IMR-90 (cell line): ENCODE measurements at regions not wholly inside any gene's neighbourhood (a gene's known extent, or its start where the extent isn't known, plus 50 kb on each side); places are given as distances from the start of the nearest gene placed in this dataset.

Experiments
- ATAC-seq: fragments of 200-7000 bp; cut with Tn5 transposase; 2 replicates; pipeline ENCODE4 v1.9.1; 2020; ENCODE audit warnings: low read depth, mild to moderate bottlenecking, moderate library complexity
- BruUV-seq: library from RNA; stranded (reverse); fragments of 400-500 nt; replicated peaks from 2 replicates; lab custom pipeline; 2021; lab: Mats Ljungman, UMichigan
- CTCF ChIA-PET: fragments of 300-600 bp; formaldehyde crosslinking; extraction: SDS; loops from one replicate; lab custom pipeline; 2021; ENCODE audit warnings: antibody characterized with exemption; lab: Yijun Ruan, JAX
- POLR2A ChIA-PET: fragments of 300-600 bp; sonication (Branson Sonifier 250); formaldehyde crosslinking; loops from one replicate; lab custom pipeline; 2022; ENCODE audit warnings: antibody characterized with exemption; ENCODE audit not compliant: unreplicated experiment; lab: Charles Lee
- DNase-seq: peaks from one replicate; pipeline ENCODE4 v3.0.0; 2013
- H2AFZ ChIP-seq: replicated peaks from 2 replicates; pipeline ENCODE3; 2013; ENCODE audit warnings: low read length, mild to moderate bottlenecking; ENCODE audit not compliant: poor library complexity
- H2AK5ac ChIP-seq: 2 replicates; pipeline ENCODE4 v1.6.1; 2013; ENCODE audit warnings: low read depth, low read length, inconsistent platforms
- H2AK9ac ChIP-seq: replicated peaks from 2 replicates; pipeline ENCODE3; 2013; ENCODE audit warnings: mild to moderate bottlenecking, low read depth, low read length, moderate library complexity; ENCODE audit not compliant: poor library complexity
- H2BK120ac ChIP-seq: 2 replicates; pipeline ENCODE4 v1.6.1; 2013; ENCODE audit warnings: low read depth, low read length, inconsistent platforms
- H2BK15ac ChIP-seq: 3 replicates; pipeline ENCODE4 v1.6.1; 2013; ENCODE audit warnings: low read depth, low read length, inconsistent platforms
- H2BK20ac ChIP-seq: 2 replicates; pipeline ENCODE4 v1.6.1; 2013; ENCODE audit warnings: low read depth, mild to moderate bottlenecking, inconsistent platforms, low read length, moderate library complexity
- H2BK5ac ChIP-seq: 2 replicates; pipeline ENCODE4 v1.6.1; 2013; ENCODE audit warnings: mild to moderate bottlenecking, low read depth, low read length, inconsistent platforms; ENCODE audit not compliant: poor library complexity, severe bottlenecking
- H3K14ac ChIP-seq: replicated peaks from 2 replicates; pipeline ENCODE4 v1.6.1; 2013; ENCODE audit warnings: low read depth, low read length, inconsistent platforms
- H3K18ac ChIP-seq: 2 replicates; pipeline ENCODE4 v1.6.1; 2013; ENCODE audit warnings: low read depth, low read length, control low read depth
- H3K23ac ChIP-seq: 2 replicates; pipeline ENCODE4 v1.6.1; 2013; ENCODE audit warnings: low read depth, low read length, inconsistent platforms
- H3K27ac ChIP-seq: 2 replicates; pipeline ENCODE4 v1.5.1; 2013; ENCODE audit warnings: mild to moderate bottlenecking, control low read depth, low read length; ENCODE audit not compliant: insufficient read depth
- H3K27me3 ChIP-seq: 2 replicates; pipeline ENCODE4 v1.6.1; 2013; ENCODE audit warnings: low read length; ENCODE audit not compliant: control insufficient read depth, insufficient read depth
- H3K36me3 ChIP-seq: 2 replicates; pipeline ENCODE4 v1.6.1; 2013; ENCODE audit warnings: low read length, mixed read lengths; ENCODE audit not compliant: control insufficient read depth, insufficient read depth
- H3K4ac ChIP-seq: 2 replicates; pipeline ENCODE4 v1.6.1; 2013; ENCODE audit warnings: low read depth, low read length, inconsistent platforms
- H3K4me1 ChIP-seq: 2 replicates; pipeline ENCODE4 v1.6.1; 2013; ENCODE audit warnings: low read length, mixed read lengths; ENCODE audit not compliant: control insufficient read depth, insufficient read depth
- H3K4me2 ChIP-seq: 2 replicates; pipeline ENCODE4 v1.6.1; 2013; ENCODE audit warnings: low read depth, mild to moderate bottlenecking, control low read depth, low read length, moderate library complexity
- H3K4me3 ChIP-seq: 2 replicates; pipeline ENCODE4 v1.5.1; 2013; ENCODE audit warnings: low read depth, mild to moderate bottlenecking, control low read depth, low read length, moderate library complexity; ENCODE audit not compliant: insufficient read depth
- H3K56ac ChIP-seq: 2 replicates; pipeline ENCODE4 v1.6.1; 2013; ENCODE audit warnings: low read length, inconsistent platforms; ENCODE audit not compliant: insufficient read depth; ENCODE audit errors: extremely low read depth
- H3K79me1 ChIP-seq, 2 experiments: 2 replicates each; pipeline ENCODE4 v1.6.1; 2013; ENCODE audit warnings: low read length in 2 of 2, inconsistent platforms in 1 of 2, low read depth in 1 of 2
- H3K9ac ChIP-seq: 2 replicates; pipeline ENCODE4 v1.6.1; 2013; ENCODE audit warnings: low read depth, low read length, control low read depth
- H3K9me1 ChIP-seq: 2 replicates; pipeline ENCODE4 v1.6.1; 2013; ENCODE audit warnings: low read length, inconsistent platforms; ENCODE audit not compliant: insufficient read depth
- H3K9me3 ChIP-seq: 2 replicates; pipeline ENCODE4 v1.6.1; 2013; ENCODE audit warnings: low read length; ENCODE audit not compliant: control insufficient read depth, insufficient read depth
- H4K20me1 ChIP-seq: 2 replicates; pipeline ENCODE4 v1.6.1; 2013; ENCODE audit warnings: low read length, inconsistent platforms; ENCODE audit not compliant: insufficient read depth
- H4K5ac ChIP-seq: 2 replicates; pipeline ENCODE4 v1.6.1; 2013; ENCODE audit warnings: mild to moderate bottlenecking, low read depth, low read length, control low read depth
- H4K8ac ChIP-seq, 2 experiments: 2 replicates each; pipeline ENCODE4 v1.6.1; 2013; ENCODE audit warnings: low read depth in 2 of 2, low read length in 2 of 2, control low read depth in 1 of 2, inconsistent platforms in 1 of 2
- H4K91ac ChIP-seq: 2 replicates; pipeline ENCODE4 v1.6.1; 2013; ENCODE audit warnings: low read depth, low read length, inconsistent platforms; ENCODE audit not compliant: insufficient read depth
- BHLHE40 ChIP-seq: fragments of 150-350 bp; IDR thresholded peaks from 2 replicates; pipeline ENCODE4 v1.6.1; 2016; ENCODE audit warnings: mild to moderate bottlenecking, low read depth, low read length
- CEBPB ChIP-seq: IDR thresholded peaks from 2 replicates; pipeline ENCODE4 v1.6.1; 2012; ENCODE audit warnings: low read depth, low read length, improper control_type of control experiment
- CHD1 ChIP-seq: IDR thresholded peaks from 2 replicates; pipeline ENCODE4 v1.6.1; 2012; ENCODE audit warnings: low read depth, low read length, improper control_type of control experiment
- ELK1 ChIP-seq: fragments of 150-350 bp; IDR thresholded peaks from 2 replicates; pipeline ENCODE4 v1.6.1; 2016; ENCODE audit warnings: low read depth, mild to moderate bottlenecking, low read length, moderate library complexity, borderline replicate concordance
- FOS ChIP-seq: fragments of 150-350 bp; IDR thresholded peaks from 2 replicates; pipeline ENCODE4 v1.6.1; 2016; ENCODE audit warnings: low read depth, low read length
- MAFK ChIP-seq: IDR thresholded peaks from 2 replicates; pipeline ENCODE4 v1.6.1; 2012; ENCODE audit warnings: low read depth, low read length, improper control_type of control experiment
- MAZ ChIP-seq: IDR thresholded peaks from 2 replicates; pipeline ENCODE4 v1.6.1; 2012; ENCODE audit warnings: low read depth, mild to moderate bottlenecking, low read length, improper control_type of control experiment, moderate library complexity, borderline replicate concordance
- MXI1 ChIP-seq: IDR thresholded peaks from 2 replicates; pipeline ENCODE4 v1.6.1; 2012; ENCODE audit warnings: low read depth, mild to moderate bottlenecking, low read length, moderate library complexity, borderline replicate concordance
- NFE2L2 ChIP-seq: fragments of 150-350 bp; IDR thresholded peaks from 2 replicates; pipeline ENCODE4 v1.6.1; 2016; ENCODE audit warnings: low read depth, mild to moderate bottlenecking, low read length
- POLR2A ChIP-seq: IDR thresholded peaks from 2 replicates; pipeline ENCODE4 v1.6.1; 2012; ENCODE audit warnings: mild to moderate bottlenecking, low read depth, low read length
- RAD21 ChIP-seq: IDR thresholded peaks from 2 replicates; pipeline ENCODE4 v1.6.1; 2012; ENCODE audit warnings: low read length, improper control_type of control experiment
- RCOR1 ChIP-seq: IDR thresholded peaks from 2 replicates; pipeline ENCODE4 v1.6.1; 2012; ENCODE audit warnings: mild to moderate bottlenecking, low read length, improper control_type of control experiment; ENCODE audit not compliant: insufficient replicate concordance
- RFX5 ChIP-seq: IDR thresholded peaks from 2 replicates; pipeline ENCODE4 v1.8.0; 2012; ENCODE audit warnings: low read depth, mild to moderate bottlenecking, low read length, moderate library complexity
- SMC3 ChIP-seq: fragments of 150-350 bp; IDR thresholded peaks from 2 replicates; pipeline ENCODE4 v1.6.1; 2016; ENCODE audit warnings: low read depth, mild to moderate bottlenecking, antibody characterized with exemption, low read length, moderate library complexity
- WGBS, 2 experiments: methylation state at CpG; one replicate each; pipeline versions ENCODE4 v1.1.5 to v1.1.7; 2013; ENCODE audit warnings: missing lambda C conversion rate in 2 of 2; ENCODE audit not compliant: insufficient read length in 1 of 2; ENCODE audit errors: extremely low coverage in 2 of 2; 5-methylcytosine and 5-hydroxymethylcytosine counted together
- dilution Hi-C: fragments of 300-500 bp; cut with HindIII; formaldehyde crosslinking; loops from one replicate; pipeline ENCODE4 v1.14.3; 2018; ENCODE audit warnings: low sequenced_read_pairs; ENCODE audit not compliant: unreplicated experiment
- in situ Hi-C: fragments of 300-500 bp; cut with MboI; formaldehyde crosslinking; loops from 3 replicates; pipeline ENCODE4 v1.14.3; 2019; ENCODE audit warnings: low sequenced_read_pairs, inconsistent platforms, mixed read lengths
- intact Hi-C: fragments of 100-400 bp; cut with micrococcal nuclease; formaldehyde crosslinking; loops from 2 replicates; pipeline ENCODE4 v1.10.0; 2022
- TF ChIP-seq, protein P1 (sequence below): conservative IDR thresholded peaks from 2 replicates; pipeline ENCODE4 v1.5.1; 2012; ENCODE audit warnings: mild to moderate bottlenecking, low read depth, low read length, improper control_type of control experiment
- TF ChIP-seq, protein P2 (sequence below): fragments of 150-350 bp; IDR thresholded peaks from 2 replicates; pipeline ENCODE4 v1.6.1; 2017; ENCODE audit warnings: mild to moderate bottlenecking, antibody characterized with exemption, low read length, low read depth

GRCh38 chr17:73707358-73707757 is 63.1 kb upstream of the SDK2 start:
- Histone ChIP-seq H2AK9ac (no peak overlapping the region), H2BK20ac (no peak overlapping the region), H4K20me1 (no peaks in the 10 kb centered on the region), H3K9ac (no peak overlapping the region), H3K9me3 (peaks cover 45% of the 10 kb centered on the region), H2BK120ac (no peak overlapping the region), H3K9me1 (no peaks in the 10 kb centered on the region), H4K5ac (no peak overlapping the region), H4K91ac (no peak overlapping the region), H3K4ac (no peak overlapping the region), H4K8ac (no peak overlapping the region), H2BK15ac (no peak overlapping the region), H3K4me2 (no peak overlapping the region), H3K56ac (no peak overlapping the region), H3K14ac (no peak overlapping the region), H2AK5ac (no peak overlapping the region), H3K4me1 (no peaks in the 10 kb centered on the region), H3K36me3 (no peaks in the 10 kb centered on the region), H3K27ac (no peak overlapping the region), H2BK5ac (no peak overlapping the region), H3K23ac (no peak overlapping the region), H3K27me3 (no peaks in the 10 kb centered on the region), H3K79me1 (no peaks in the 10 kb centered on the region), H3K4me3 (no peak overlapping the region), H3K18ac (no peak overlapping the region), H2AFZ (no peak overlapping the region)
- dilution Hi-C loops, result no loop called here
- intact Hi-C loops, result no loop called here
- in situ Hi-C loops, result loop anchor here (25.0 kb wide), 2 partner anchors 95 to 270 kb away; no protein-coding TSS in a partner anchor
- ChIA-PET CTCF (no interaction called here), POLR2A (no interaction called here)
- DNase-seq, result no peak
- TF ChIP-seq POLR2A, result no peak
- no peak for TF ChIP-seq MAZ
- no peak for TF ChIP-seq SMC3
- TF ChIP-seq NFE2L2, result no peak
- no peak for TF ChIP-seq RCOR1
- TF ChIP-seq MAFK, result no peak
- no peak for TF ChIP-seq BHLHE40
- TF ChIP-seq FOS, result no peak
- TF ChIP-seq CHD1, result no peak
- TF ChIP-seq, protein P1, sequence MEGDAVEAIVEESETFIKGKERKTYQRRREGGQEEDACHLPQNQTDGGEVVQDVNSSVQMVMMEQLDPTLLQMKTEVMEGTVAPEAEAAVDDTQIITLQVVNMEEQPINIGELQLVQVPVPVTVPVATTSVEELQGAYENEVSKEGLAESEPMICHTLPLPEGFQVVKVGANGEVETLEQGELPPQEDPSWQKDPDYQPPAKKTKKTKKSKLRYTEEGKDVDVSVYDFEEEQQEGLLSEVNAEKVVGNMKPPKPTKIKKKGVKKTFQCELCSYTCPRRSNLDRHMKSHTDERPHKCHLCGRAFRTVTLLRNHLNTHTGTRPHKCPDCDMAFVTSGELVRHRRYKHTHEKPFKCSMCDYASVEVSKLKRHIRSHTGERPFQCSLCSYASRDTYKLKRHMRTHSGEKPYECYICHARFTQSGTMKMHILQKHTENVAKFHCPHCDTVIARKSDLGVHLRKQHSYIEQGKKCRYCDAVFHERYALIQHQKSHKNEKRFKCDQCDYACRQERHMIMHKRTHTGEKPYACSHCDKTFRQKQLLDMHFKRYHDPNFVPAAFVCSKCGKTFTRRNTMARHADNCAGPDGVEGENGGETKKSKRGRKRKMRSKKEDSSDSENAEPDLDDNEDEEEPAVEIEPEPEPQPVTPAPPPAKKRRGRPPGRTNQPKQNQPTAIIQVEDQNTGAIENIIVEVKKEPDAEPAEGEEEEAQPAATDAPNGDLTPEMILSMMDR, result no peak
- TF ChIP-seq RAD21, result no peak
- TF ChIP-seq, protein P2, sequence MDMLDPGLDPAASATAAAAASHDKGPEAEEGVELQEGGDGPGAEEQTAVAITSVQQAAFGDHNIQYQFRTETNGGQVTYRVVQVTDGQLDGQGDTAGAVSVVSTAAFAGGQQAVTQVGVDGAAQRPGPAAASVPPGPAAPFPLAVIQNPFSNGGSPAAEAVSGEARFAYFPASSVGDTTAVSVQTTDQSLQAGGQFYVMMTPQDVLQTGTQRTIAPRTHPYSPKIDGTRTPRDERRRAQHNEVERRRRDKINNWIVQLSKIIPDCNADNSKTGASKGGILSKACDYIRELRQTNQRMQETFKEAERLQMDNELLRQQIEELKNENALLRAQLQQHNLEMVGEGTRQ, result no peak
- TF ChIP-seq ELK1, result no peak
- TF ChIP-seq RFX5, result no peak
- no peak for TF ChIP-seq CEBPB
- no peak for TF ChIP-seq MXI1
- no TSS peak for BruUV-seq
- 67% methylated on average over 1 of the region's 4 CpGs; no CpG with 5 or more reads in 1 of the 2 experiments for WGBS, 2 experiments
- ATAC-seq, result no peak
